DOHH2 (cell line): ENCODE measurements at regions not wholly inside any gene's neighbourhood (a gene's known extent, or its start where the extent isn't known, plus 50 kb on each side); places are given as distances from the start of the nearest gene placed in this dataset.

Source experiments
- CTCF ChIP-seq: fragments of 200-600 bp; sonication (generic); IDR thresholded peaks from one replicate; pipeline ENCODE4 v1.5.1; 2014; ENCODE audit warnings: antibody characterized with exemption, mild to moderate bottlenecking, low read depth, low read length; ENCODE audit not compliant: poor library complexity, severe bottlenecking
- EZH2phosphoT487 ChIP-seq: fragments of 200-600 bp; sonication (generic); IDR thresholded peaks from 2 replicates; pipeline ENCODE4 v1.6.1; 2017; ENCODE audit warnings: borderline replicate concordance, mild to moderate bottlenecking, antibody characterized with exemption, low read length, moderate library complexity, mixed read lengths

- TF ChIP-seq CTCF (no peak), EZH2phosphoT487 (no peak)
Observed at GRCh38 chr21:38037416-38037815, 121.2 kb upstream of the KCNJ6 start.
